GM12865 (cell line): ENCODE measurements at regions not wholly inside any gene's neighbourhood (a gene's known extent, or its start where the extent isn't known, plus 50 kb on each side); places are given as distances from the start of the nearest gene placed in this dataset.

Experiments
- DNase-seq: peaks from one replicate; pipeline ENCODE4 v3.0.0; 2010; ENCODE audit warnings: low read depth
- H3K4me3 ChIP-seq: 2 replicates; pipeline ENCODE4 v1.5.1; 2011; ENCODE audit warnings: mild to moderate bottlenecking, low read depth, low read length, control low read depth
- TF ChIP-seq, protein P1 (sequence below): IDR thresholded peaks from 2 replicates; pipeline ENCODE4 v1.5.1; 2011; ENCODE audit warnings: low read length, control low read depth, low read depth, inconsistent platforms; ENCODE audit not compliant: insufficient read depth; ENCODE audit errors: missing control alignments

DNA sequence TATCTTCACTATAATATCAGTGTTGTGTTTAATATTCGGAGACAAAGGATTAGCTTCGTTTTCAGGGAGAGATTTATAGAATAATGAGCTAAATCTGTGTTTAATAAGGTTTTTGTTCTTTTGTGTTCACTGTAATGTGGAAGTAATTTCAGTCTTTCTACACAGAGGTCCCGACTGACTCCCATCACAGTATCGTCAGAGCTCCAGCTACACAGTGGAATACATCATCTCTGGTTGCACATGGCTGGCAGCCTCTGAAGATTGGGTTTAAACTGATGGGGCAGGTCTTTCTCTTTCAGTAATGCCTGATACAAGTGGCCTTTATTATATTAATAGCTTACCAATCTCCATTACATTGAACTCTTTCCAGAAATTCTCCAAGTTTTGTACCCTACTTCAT, 736.7 kb upstream of the RIOK2 start:
- TF ChIP-seq, protein P1, sequence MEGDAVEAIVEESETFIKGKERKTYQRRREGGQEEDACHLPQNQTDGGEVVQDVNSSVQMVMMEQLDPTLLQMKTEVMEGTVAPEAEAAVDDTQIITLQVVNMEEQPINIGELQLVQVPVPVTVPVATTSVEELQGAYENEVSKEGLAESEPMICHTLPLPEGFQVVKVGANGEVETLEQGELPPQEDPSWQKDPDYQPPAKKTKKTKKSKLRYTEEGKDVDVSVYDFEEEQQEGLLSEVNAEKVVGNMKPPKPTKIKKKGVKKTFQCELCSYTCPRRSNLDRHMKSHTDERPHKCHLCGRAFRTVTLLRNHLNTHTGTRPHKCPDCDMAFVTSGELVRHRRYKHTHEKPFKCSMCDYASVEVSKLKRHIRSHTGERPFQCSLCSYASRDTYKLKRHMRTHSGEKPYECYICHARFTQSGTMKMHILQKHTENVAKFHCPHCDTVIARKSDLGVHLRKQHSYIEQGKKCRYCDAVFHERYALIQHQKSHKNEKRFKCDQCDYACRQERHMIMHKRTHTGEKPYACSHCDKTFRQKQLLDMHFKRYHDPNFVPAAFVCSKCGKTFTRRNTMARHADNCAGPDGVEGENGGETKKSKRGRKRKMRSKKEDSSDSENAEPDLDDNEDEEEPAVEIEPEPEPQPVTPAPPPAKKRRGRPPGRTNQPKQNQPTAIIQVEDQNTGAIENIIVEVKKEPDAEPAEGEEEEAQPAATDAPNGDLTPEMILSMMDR, result no peak
- H3K4me3 ChIP-seq, result no peak overlapping the region
- DNase-seq, result no peak

GRCh38 chr5:97922776-97923175, 739.7 kb upstream of the RIOK2 start:
- no peak overlapping the region for H3K4me3 ChIP-seq
- TF ChIP-seq, protein P1, result no peak
- DNase-seq, result no peak

GRCh38 chr5:97923496-97923895, 740.4 kb upstream of the RIOK2 start:
- H3K4me3 ChIP-seq, result no peak overlapping the region
- DNase-seq, result peak; percentile 29
- TF ChIP-seq, protein P1, result no peak

GRCh38 chr5:97923997-97924396, 741.0 kb upstream of the RIOK2 start:
- TF ChIP-seq, protein P1, result no peak
- H3K4me3 ChIP-seq, result no peak overlapping the region
- DNase-seq, result peak; percentile 23

GRCh38 chr5:97929383-97929782, 746.3 kb upstream of the RIOK2 start:
- DNase-seq, result no peak
- TF ChIP-seq, protein P1, result no peak
- H3K4me3 ChIP-seq, result no peak overlapping the region

GRCh38 chr5:97931829-97932228, 748.8 kb upstream of the RIOK2 start:
- no peak overlapping the region for H3K4me3 ChIP-seq
- no peak for DNase-seq
- TF ChIP-seq, protein P1, result no peak

DNA sequence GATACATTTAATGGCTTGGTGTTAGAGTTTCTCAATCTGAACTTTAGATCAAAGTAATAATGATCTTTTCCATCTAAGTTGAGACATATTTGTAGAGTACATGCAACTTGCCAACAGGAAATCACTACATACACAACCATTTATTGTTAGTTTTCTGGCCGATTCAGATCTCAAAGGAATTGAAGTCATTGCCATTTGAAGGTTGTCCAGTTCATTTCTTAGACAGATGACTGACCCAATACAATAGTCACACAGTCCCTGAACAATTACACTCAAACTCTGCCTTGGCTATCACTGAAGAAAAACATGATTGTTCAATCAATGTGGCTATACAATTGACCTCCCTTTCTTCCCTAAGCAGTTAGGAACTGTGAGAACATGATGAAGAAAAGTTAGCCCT, 753.2 kb upstream of the RIOK2 start:
- H3K4me3 ChIP-seq, result no peak overlapping the region
- TF ChIP-seq, protein P1, result no peak
- DNase-seq, result no peak
